GM10248 (cell line): ENCODE measurements at regions not wholly inside any gene's neighbourhood (a gene's known extent, or its start where the extent isn't known, plus 50 kb on each side); places are given as distances from the start of the nearest gene placed in this dataset.
"Not testable (repeated sequence)": the region's sequence is repeated elsewhere in the genome, so short reads cannot be mapped to it uniquely, and the experiment has no call there.

ENCODE experiments used
- CTCF ChIA-PET: fragments of 300-600 bp; sonication (Branson Sonifier 250); formaldehyde crosslinking; extraction: SDS; loops from one replicate; lab custom pipeline; 2021; ENCODE audit warnings: antibody characterized with exemption; lab: Yijun Ruan, JAX
- POLR2A ChIA-PET: fragments of 350-650 bp; sonication (Branson Sonifier 250); formaldehyde crosslinking; extraction: SDS; loops from one replicate; lab custom pipeline; 2020; ENCODE audit warnings: antibody characterized with exemption; lab: Yijun Ruan, JAX
- DNase-seq: peaks from one replicate; pipeline ENCODE4 v3.0.0; 2012; ENCODE audit errors: extremely low spot score
- TF ChIP-seq, protein P1 (sequence below): IDR thresholded peaks from 2 replicates; pipeline ENCODE4 v1.5.1; 2012; ENCODE audit warnings: mild to moderate bottlenecking, low read depth; ENCODE audit errors: extremely low read depth, missing control alignments, control extremely low read depth

DNA sequence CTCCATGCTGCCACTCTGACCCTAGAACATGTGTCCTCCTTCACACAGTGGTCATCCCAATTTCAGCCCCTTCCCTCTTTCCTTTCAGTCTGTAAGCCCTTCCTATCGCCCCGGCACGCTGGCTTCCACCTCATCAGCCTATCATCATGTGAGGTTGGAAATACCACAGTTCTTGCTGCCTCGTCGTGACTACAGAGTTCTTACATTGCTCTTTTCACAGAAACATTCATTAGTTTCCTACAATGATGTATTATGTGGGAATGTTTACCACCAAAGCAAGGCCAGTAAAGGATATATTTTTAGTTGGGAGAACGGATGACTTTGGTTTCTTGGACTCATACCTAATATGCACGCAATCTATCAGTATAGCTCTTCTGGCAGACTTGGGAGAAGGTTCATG lies 169.5 kb upstream of the BOD1L1 start:
- no peak for DNase-seq
- TF ChIP-seq, protein P1, sequence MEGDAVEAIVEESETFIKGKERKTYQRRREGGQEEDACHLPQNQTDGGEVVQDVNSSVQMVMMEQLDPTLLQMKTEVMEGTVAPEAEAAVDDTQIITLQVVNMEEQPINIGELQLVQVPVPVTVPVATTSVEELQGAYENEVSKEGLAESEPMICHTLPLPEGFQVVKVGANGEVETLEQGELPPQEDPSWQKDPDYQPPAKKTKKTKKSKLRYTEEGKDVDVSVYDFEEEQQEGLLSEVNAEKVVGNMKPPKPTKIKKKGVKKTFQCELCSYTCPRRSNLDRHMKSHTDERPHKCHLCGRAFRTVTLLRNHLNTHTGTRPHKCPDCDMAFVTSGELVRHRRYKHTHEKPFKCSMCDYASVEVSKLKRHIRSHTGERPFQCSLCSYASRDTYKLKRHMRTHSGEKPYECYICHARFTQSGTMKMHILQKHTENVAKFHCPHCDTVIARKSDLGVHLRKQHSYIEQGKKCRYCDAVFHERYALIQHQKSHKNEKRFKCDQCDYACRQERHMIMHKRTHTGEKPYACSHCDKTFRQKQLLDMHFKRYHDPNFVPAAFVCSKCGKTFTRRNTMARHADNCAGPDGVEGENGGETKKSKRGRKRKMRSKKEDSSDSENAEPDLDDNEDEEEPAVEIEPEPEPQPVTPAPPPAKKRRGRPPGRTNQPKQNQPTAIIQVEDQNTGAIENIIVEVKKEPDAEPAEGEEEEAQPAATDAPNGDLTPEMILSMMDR, result no peak
- POLR2A ChIA-PET, result no interaction called here
- CTCF ChIA-PET, result no interaction called here

DNA sequence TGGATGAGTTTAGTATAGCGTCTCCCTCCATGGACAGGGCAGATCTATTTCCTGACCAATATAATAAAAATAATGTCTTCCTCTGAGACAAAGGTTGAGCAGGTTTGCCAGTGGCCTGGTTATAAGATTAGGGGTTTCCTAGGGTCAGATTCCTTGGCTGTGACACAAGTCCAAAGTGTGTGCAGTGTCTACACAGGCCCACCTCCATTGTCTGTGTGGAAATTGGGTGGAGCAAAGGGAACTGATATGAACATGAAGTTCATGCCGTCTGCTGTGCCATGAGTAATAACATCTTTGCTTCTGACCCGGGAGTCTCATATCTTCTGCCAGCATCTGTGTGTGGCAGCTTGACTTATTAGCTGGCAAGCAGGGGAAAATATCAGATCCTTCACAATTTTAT lies 187.7 kb upstream of the BOD1L1 start:
- ChIA-PET CTCF (interaction anchor here (0.9 to 1.3 kb wide), 3 partner anchors 10 to 161 kb away, joined by 3 read pairs; no protein-coding TSS in a partner anchor), POLR2A (no interaction called here)
- TF ChIP-seq, protein P1, result no peak
- no peak for DNase-seq

DNA sequence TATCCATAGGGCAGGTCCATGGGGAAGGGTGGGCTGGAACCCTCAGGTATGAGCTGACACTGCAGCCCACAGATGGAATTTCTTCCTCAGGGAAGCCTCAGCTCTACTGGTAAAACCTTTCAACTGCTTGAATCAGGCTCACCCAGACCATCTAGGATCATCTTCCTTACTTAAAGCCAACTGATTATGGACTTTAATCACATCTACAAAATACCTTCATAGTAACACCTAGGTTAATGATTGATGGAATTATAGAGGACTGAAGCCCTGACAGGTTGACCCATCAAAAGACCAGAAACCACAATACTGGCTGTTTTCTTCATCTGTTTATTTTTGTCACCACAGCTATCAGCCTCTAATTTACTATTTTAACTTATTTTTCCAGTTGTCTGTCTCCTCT lies 188.9 kb upstream of the BOD1L1 start:
- DNase-seq, result no peak
- POLR2A ChIA-PET, result no interaction called here
- TF ChIP-seq, protein P1, result no peak
- CTCF ChIA-PET, result interaction anchor here (0.8 kb wide), 1 partner anchor 10 kb away, joined by 4 read pairs; no protein-coding TSS in a partner anchor

DNA sequence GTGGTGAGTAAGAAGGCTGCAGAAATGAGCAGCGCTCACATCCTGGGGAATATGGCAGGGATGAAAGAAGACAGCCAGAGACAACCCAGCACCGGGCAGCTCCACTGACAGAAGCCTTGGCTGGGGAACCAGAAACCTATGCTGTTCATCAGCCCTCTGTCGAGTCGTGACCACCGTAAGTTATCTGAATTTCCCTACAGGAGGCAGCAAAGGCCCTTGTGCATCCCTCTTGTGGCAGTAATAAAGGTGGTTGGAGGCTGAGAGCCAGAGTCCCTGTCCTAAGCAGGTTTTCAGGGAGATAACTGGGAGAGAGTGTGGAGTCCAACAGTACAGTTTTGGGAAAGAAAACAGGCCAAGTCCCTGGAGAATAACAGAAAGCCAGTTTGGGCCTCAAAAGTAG lies 194.0 kb upstream of the BOD1L1 start:
- CTCF ChIA-PET, result no interaction called here
- DNase-seq, result no peak
- TF ChIP-seq, protein P1, result no peak
- POLR2A ChIA-PET, result no interaction called here

DNA sequence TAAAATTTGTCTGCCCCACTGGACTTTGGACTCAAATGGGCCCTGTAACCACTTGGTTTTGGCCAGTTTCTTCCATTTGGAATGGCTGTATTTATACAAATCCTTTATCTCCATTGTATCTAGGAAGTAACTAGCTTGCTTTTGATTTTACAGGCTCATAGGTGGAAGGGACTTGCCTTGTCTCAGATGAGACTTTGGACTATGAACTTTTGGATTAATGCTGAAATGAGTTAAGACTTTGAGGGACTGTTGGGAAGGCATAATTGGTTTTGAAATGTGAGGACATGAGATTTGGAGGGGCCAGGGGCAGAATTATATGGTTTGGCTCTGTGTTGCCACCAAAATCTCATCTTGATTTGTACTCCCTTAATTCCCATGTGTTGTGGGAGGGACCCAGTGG lies 198.3 kb upstream of the BOD1L1 start:
- DNase-seq, POLR2A ChIA-PET, CTCF ChIA-PET: not testable (repeated sequence)

DNA sequence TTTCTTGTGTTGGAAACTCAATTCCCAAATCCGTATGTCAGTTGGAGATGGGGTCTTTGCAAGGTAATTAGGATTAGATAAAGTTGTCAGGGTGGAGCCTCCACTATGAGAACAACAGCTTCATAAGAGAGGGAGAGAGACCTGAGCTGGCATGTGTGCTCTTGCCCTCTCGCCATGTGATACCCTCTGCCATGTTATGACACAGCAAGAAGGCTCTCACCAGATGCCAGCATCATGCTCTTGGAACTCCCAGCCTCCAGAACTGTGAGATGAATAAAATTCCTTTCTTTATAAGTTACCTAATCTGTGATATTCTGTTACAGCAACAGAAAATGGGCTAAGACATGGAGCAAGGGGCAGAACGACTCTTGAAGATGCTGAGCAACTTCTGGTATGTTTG lies 201.9 kb upstream of the BOD1L1 start:
- POLR2A ChIA-PET, result no interaction called here
- no peak for DNase-seq
- CTCF ChIA-PET, result no interaction called here
- TF ChIP-seq, protein P1, result no peak

DNA sequence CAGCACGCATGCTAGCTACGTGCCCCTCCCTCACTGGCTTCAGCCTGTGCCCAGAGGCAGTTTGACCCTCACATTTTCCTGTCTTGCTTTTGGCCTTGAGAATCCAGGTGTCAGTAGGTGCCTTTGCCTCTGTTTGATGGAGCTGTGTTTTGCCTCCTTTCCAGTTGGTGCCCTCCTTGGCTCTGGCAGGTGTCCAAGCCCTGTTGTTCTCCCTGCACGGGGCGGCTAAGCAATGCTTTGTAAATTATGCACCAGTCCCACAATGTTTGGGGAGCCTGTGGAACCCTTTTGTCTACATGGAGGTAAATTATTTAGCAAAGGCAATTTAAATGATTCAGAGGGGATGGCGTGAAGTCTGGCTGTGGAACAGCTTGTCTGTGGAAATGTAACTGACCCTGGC lies 202.9 kb upstream of the BOD1L1 start:
- CTCF ChIA-PET, result interaction anchor here (1.6 kb wide), 1 partner anchor 26 kb away, joined by 4 read pairs; no protein-coding TSS in a partner anchor
- POLR2A ChIA-PET, result no interaction called here
- DNase-seq, result no peak
- TF ChIP-seq, protein P1, result no peak
